ENCODE measurements at regions not wholly inside any gene's neighbourhood (a gene's known extent, or its start where the extent isn't known, plus 50 kb on each side); places are given as distances from the start of the nearest gene placed in this dataset.

DNA sequence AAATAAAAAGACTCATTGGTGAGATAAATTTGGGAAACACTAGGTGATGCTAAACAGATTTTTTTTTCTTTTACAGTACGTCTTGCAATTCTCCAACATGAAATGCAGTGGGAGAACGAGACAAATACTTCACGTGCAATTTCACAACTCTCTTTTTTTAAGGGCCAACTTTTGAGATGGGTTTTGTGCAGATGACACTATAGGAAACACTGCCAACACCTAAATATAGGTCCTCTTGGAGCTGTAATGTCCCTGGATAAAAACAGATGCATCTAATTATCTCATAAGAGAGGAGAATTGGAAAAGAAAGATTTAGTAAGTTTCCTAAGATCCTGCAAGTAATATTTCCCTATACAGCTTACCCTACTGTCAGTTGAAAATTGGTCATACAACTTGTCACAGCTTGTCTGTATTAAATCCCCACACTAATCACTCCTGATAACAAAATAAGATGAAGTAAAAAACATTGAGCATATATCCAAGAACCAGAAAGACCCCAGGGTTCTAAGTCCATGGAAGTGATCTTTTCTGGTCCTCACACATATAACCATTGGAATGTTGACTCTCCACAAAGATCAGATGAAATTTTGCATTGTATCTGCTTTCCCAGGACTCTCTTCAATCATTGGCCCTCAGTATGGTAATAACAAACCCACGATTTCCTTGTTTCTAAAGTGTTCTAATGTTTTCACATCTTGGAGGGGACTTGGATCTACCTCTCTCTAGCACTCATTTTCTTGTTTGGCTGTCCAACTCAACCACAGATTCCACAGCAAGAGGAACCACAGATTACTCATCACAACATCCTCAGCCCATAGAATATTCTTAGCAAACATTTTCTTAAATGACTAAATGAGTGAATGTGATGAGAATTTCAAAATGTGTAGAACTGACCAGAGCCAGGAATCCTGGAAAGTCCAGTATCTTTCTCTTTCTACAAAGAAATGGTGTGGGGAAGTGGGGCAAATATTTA lies 769.4 kb upstream of the USP15 start:
- DNase-seq (ENCODE audit: low read depth), result no peak

DNA sequence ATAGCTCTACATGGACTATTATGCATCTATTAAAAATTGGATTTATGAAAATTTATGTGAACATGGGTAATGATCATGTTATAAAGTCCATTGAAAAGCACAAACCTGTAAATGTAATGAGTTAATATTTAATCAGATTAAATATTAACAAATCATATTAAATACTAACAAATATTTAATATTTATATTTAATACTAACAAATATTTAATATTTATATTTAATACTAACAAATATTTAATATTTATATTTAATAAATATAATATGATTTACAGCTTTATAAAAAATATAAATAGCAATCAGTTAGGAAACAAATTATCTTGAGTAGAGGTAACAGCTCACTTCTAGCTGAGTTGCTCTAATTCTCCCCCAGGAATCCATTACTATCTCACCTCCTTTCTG lies 758.0 kb upstream of the USP15 start:
- no peak for DNase-seq (ENCODE audit: low read depth)

DNA sequence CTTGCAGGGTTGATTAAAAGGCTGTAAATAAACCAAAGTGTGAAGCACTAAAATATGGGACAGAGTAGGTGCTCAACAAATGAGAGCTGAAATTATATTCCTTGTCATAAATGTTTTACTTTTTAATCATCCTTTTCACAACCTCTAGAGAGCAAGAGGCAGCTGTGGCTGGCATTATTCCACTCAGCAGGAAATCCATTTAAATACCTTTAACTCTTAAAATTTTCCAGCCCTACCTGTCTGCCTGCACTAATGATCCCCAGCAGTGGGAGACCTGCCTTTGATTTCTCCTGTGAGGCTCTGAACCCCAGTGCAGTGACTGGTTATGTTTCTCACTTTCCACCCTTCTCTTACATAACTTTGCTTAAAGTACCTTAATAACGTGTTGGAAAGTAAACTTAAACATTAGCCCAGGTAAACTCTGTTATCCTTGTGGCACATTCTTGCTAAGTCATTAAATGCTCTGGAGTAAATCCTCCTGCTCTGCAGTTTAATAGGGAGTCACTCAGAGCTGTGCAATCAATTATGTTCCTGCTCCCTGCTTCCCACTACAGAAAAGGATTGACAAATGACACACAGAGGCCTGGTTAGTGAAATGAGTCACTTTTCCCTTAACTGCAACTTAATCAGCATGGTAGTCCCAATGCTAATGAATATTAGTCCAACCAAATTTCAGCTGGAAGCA lies 755.7 kb upstream of the USP15 start:
- no peak for DNase-seq (ENCODE audit: low read depth)

DNA sequence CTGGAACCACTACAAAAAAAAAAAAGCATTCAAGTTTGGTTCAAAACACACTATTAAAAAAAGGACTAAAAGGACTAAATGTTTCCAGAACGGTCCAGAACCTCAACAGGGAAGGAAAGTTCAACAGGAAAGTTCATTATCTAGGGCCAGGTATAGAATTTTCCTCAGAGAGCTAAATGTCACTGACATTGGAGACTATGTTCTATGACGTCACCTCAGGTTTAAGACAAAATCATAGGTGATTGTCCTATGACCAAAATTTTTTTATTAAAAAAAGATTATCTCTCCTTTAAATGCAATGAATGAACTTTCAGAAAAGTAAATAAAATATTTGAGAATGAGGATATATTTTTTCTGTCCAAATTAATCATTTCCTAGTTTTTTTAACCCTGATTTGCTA lies 746.7 kb upstream of the USP15 start:
- no peak for DNase-seq (ENCODE audit: low read depth)

DNA sequence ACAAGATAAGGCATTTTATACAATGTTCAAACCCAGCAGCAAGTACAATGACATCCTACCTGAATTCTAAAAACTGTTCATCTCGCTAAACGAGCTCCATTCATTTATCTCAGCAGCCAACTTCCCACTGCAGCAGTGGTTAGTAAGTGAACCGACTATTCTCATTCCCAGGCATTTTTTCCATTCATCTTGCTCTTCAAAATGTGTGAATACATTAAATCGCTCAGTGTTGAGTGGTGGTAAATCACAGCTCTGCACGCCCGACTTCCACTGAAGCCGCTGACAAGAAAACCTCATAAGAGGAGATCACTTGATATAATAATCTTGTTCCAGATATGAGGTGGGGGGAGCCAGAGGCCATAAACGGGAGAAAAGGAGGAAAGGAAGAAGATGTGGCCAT lies 746.2 kb upstream of the USP15 start:
- DNase-seq (ENCODE audit: low read depth), result no peak

DNA sequence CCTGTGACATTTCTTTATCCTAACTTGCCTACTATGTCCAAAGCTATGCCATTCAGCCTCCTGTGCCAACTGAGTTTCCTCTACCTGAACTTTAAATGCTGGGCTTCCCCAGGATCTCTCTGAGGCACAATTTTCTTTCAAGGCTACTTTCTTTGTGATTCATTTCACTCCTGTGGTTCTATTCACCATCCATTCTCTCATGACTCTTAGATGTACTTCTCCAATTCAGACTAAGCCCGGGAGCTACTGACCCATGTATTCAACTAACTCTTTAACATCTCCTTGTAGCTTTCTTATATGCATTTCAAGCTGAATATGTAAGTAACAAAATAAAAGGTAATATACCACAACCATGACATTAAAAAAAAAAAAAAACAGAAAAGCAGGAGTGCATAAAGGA lies 738.9 kb upstream of the USP15 start:
- DNase-seq (ENCODE audit: low read depth), result no peak

DNA sequence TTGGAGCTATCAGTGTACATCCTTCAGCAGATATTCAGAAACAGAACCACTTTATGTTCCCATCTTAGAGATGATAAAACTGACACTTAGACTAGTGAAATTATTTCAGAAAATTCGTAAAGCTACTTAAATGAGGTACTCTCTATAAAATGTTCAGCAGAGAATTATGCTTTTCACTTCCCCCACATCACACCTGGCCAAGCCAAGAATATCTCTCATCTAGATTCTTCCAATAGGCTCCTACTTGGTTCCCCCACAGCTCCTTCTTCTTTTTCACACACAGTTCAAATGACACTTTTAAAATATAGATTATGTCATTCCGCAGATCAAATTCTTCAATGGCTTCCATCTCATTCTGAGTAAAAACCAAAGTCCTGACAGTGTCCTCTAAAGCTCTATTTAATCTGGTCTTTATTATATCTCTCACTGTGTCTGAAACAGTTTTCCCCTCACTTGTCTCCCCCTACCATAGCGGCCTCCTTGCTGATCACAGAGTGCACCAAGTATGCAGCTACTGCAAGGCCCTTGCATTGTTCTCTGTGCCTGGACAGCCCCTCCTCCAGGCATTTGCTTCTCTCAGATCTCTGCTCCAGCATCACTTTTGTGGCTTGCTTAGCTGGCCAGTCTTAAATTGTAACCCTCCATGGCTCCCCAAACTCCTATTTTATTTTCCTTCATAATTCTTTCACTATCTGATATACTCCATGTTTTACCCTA lies 736.8 kb upstream of the USP15 start:
- no peak for DNase-seq (ENCODE audit: low read depth)

DNA sequence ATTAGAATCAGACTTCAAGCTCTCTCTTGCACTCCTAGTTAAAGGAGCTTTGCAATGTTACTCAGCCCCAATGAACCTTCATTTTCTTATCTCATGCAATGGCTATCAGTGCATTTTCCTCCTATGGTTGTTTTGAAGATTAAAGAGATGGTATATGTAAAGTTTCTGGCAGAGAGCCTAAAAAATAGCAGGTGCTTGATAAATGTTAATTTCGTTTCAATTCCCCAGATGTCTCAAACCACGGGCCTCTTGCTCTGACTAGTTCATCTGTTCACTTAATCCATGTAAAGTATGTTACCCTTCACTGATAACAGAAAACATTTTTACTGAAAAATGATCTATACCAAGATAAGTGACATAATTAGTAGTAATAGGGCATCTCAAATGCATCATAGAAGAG lies 735.4 kb upstream of the USP15 start:
- no peak for DNase-seq (ENCODE audit: low read depth)

DNA sequence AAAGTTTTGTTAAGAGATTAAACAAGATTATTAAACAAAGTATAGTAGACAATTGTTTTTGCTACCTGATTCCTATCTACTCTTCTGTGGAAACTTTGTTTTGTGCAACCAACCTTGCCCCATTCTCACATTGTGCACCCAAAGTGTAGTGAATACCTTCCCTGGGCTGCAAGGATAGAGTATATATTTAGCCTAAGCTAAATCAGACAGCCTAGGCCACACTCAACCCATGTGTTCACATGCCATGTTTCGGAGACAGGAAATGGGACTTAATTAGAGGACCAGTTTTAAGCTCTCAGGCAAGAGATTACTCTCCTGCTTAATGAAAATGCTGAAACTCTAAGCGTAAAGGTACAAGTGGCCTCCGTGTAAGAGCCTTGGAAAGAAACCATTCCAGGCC lies 734.9 kb upstream of the USP15 start:
- no peak for DNase-seq (ENCODE audit: low read depth)

DNA sequence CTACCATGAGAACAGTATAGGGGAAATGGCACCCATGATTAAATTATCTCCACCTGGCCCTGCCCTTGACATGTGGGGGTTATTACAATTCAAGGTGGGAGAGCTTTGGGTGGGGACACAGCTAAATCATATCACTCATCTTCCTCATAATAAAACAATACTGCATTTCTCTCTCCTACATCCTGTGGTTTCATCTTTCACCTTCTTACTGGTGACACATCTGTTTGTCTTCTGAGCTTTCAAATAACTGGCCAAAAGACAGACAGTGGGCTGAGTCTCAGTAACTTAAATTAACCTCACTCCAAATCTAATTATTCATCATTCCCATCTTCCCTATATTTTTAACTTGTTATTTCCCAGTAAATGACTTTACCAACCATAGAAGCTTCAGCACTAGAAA lies 729.7 kb upstream of the USP15 start:
- DNase-seq (ENCODE audit: low read depth), result no peak

DNA sequence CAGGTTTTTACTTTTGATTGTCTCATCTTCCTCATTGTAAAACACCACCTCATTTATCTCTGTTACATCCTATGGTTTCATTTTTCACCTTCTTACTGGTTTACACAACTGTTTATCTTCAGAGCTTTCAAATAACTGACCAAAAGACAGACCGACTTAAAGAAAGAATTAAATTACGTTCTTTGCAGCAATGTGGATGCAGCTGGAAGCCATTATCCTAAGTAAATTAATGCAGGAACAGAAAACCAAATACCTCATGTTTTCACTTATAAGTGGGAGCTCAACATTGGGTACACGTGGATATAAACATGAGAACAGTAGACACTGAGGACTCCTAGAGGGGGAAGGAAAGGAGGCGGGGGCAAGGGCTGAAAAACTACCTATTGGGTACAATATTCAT lies 729.0 kb upstream of the USP15 start:
- DNase-seq (ENCODE audit: low read depth), result no peak

DNA sequence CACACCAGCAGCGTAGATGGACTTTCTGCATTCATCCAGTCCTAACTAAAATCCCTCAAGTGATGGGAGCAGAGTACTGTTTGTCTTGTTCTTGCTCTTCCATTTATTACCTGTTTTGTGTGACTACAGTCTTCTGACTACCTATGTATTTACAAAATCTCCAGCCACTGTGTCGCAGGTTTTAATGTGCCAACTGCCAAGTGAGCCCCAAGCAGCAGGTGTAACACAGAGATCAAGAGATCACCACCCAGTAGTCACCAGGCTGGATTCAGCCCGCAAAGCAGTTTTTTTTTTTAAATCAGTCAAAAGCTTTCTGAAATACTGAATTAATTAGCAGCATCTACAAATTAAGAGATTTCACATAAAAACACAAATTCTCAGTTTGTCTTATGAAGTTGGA lies 724.1 kb upstream of the USP15 start:
- DNase-seq (ENCODE audit: low read depth), result no peak

DNA sequence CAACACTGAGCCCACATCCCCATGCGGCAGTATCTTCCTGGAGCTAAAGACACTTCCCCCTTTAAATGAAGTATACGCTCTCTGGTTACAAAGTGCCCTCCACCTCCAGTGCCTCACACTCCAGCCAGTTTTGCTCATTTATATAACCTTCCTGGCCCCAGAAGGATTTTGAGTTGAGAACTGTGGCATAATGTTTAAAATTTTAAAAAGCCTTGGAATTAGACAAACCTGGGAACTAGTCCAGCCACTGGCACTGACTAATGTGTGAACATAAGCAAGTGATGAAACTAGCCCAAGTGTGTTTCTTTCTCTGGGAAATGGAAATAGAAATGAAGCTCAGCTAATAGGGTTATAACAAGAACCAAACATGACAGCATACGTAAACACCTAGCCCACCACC lies 723.7 kb upstream of the USP15 start:
- no peak for DNase-seq (ENCODE audit: low read depth)

DNA sequence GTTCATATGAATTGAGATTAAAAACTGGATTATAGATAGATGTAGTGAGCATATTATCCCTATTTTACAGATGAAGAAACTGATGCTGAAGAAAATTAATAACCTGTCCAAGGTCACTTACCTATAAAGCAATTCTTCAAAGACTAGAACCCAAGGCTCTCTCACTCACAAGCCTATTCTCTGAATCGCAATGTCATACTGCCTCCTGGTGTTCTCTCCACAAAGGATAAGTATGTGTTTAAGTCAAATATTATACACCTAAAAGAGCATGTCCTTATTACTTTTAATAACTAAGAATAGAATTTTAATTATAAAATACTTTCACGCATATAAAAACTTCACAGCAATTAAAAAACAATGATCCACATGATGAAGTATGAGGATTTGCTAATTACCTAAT lies 721.3 kb upstream of the USP15 start:
- no peak for DNase-seq (ENCODE audit: low read depth)

DNA sequence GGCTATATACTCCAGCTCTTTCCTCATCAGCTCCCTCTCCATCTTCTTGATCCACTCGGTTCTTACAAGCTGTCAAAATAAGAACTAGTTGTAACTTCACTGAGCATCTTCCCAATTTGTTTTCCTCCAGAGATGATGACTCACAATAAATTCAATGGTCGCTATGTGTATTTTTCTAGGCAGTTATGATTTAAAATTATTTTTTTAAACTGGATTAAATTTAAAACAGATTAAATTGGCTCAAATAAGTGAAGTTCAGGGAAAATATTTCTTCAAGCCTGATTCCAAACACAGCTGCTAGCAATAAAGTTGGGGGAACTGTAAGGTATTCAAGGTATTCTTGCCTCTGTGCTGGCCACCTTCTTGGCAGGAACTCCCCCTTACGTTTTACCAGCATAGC lies 717.7 kb upstream of the USP15 start:
- no peak for DNase-seq (ENCODE audit: low read depth)

DNA sequence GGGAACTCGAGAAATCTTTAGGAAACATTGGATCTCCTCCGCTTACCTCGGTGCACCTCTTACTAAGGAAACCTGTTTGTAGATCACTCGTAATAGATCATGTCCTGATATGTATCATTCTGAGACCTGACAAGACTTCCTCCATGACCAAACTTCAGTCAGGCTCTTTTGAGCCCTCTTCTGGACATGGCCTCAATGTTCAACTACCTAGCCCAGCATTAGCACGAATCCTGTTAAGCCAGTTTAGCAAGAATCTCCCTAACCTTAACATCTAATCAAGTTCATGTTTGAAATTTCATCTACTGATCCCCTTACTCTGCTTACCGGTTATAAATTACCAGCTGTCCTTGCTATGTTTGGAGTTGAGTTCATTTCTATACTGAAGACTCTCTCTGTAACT lies 713.9 kb upstream of the USP15 start:
- DNase-seq (ENCODE audit: low read depth), result no peak

DNA sequence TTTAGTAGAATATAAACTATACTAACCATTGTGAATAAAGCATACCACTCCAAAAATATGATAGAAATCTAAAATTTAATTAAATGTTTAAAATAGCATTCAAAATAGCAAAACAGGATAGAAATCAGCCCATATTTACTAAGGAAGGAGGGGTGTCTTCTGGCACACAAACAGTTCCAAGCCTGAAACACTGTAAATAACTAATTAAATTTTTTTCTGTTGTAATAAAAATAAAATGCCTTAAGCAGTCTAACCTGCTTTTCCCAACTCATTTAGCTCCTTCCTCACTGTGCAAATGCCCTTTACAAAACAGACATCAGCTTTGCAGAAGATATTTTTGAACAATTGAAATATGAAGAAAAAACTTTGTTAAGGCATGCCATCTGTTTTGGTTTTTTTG lies 707.1 kb upstream of the USP15 start:
- no peak for DNase-seq (ENCODE audit: low read depth)

DNA sequence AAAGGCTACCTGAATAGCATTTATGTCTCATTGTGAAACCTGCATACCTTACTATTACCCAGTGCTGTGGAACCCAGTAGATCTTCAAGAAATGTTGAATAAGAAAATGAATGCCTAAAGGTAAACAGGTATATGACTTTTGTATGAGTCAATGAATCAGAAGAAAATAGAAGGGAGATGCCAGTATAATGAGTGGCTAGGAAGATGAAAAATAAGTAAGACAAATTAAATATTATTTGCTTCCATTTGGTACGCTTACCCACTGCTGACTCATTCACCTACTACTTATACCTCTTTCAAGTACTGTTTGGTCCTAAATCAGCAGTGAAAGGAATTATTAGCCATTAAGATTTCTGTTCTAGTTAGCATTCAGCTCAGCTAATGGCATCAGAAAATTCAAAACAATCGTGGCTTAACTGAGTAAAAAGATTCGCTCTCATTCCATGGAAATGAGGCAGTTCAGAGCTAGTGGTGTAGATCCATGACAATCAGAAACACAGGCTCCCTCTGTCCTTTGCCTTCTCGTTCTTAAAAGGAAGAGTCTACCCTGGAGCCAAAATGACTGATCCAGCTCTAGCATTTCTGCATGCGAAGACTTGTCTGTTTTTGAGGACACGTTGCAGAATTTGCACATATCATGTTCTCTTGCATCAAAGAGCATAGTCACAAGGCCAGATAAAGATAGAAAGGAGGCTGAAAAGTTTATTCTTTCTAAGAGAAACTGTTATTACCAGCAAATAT lies 705.8 kb upstream of the USP15 start:
- DNase-seq (ENCODE audit: low read depth), result no peak

DNA sequence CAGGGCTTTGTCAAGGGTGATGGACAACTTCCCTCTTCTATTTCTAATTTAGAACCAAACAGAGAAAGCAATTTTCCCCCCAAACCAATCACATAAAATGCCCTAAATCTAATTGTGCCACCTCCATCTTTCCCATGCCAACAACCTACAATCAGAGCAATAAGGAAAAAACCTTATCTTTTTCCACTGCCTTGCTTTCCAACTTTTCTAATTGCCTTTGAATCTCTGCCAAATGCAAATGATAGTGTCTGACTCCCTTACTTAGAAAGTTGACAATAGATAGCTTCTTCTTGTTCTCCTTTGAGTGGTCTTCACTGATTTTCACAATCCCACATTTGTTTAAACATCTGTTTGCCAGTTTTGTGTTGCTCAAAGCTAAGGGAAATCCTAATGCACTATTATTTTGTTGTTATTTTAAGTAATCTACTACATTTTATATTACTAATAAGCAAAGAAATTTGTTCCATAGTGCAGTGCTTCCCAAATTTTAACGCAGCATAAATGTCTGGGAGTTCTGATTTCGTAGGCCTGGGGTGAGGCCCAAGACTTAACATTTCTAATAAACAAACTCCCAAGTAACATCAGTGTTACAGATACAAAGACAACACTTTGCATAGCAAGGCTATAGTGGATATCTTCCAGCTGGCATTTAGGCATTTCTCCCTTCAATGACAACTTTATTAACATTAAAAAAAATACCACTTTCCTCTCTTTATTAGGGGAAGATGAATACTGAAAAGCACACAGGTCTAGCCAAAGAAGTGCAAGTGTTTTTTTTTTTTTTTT lies 696.3 kb upstream of the USP15 start:
- DNase-seq (ENCODE audit: low read depth), result no peak

DNA sequence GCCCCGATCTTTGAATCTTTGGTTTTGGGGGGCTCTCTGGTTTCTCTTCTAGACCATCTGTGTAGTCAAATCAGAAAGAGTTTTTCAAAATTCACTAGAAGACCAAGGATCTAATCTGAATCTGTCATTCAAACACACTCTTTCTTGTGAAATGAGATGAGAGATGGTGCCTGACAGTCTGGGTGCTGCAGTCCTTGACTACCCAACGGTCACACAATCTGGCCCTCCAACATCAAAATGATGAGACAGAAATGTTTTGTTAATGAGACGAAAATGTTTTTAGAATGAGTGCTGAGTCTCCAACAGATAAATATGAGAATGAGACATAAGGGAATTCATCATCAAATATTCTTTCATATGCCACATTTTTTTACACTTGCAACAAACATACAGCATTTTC lies 695.7 kb upstream of the USP15 start:
- DNase-seq (ENCODE audit: low read depth), result no peak

DNA sequence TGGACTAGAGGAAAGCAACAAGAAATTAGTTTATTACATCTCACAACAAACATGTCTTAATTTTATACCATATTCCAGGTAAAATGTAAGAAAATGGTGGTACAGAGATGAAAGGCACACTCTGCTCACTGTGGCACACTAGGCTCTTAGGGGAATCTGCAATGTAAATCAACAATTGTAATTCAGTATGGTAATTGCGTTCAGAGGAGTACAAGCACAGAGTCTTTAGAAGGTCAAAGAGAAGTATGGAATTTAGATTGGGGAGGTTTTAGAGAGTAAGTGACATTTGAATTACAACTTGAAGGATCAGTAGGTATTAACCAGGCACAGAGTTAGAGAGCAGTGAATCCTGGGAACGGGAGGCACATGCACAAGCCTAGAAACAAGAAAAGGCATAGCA lies 694.0 kb upstream of the USP15 start:
- no peak for DNase-seq (ENCODE audit: low read depth)

Measured in HS-27A (cell line).